Left ventricle myocardium inferior (tissue), 1 donor: ENCODE measurements at regions not wholly inside any gene's neighbourhood (a gene's known extent, or its start where the extent isn't known, plus 50 kb on each side); places are given as distances from the start of the nearest gene placed in this dataset.

Experiments used
- DNase-seq: peaks from one replicate; pipeline ENCODE4 v3.0.0-alpha.2; 2020
- H3K27ac ChIP-seq: fragments of 200-600 bp; replicated peaks from 2 replicates; pipeline ENCODE4 v1.8.0; 2021
- H3K27me3 ChIP-seq: fragments of 200-600 bp; 2 replicates; pipeline ENCODE4 v1.8.0; 2021; ENCODE audit warnings: low read depth
- H3K36me3 ChIP-seq: fragments of 200-600 bp; 2 replicates; pipeline ENCODE4 v1.8.0; 2021
- H3K4me1 ChIP-seq: fragments of 200-600 bp; 2 replicates; pipeline ENCODE4 v1.8.0; 2021
- H3K4me3 ChIP-seq: fragments of 200-600 bp; 2 replicates; pipeline ENCODE4 v1.8.0; 2021; ENCODE audit warnings: mild to moderate bottlenecking, moderate library complexity
- H3K9me3 ChIP-seq: fragments of 200-600 bp; replicated peaks from 2 replicates; pipeline ENCODE4 v1.8.0; 2021
- intact Hi-C: fragments of 100-400 bp; cut with micrococcal nuclease; formaldehyde crosslinking; loops from one replicate; pipeline ENCODE4 v1.11.0; 2022
- TF ChIP-seq, protein P1 (sequence below): fragments of 200-600 bp; IDR thresholded peaks from 2 replicates; pipeline ENCODE4 v1.8.0; 2021; ENCODE audit warnings: antibody characterized with exemption, mild to moderate bottlenecking, borderline replicate concordance
- donor health status: DM: no; HTN: yes; CAD: no; lungs with severe emphysema.

- Histone ChIP-seq H3K36me3 (no peaks in the 10 kb centered on the region), H3K9me3 (no peaks in the 10 kb centered on the region), H3K4me1 (no peaks in the 10 kb centered on the region), H3K4me3 (no peak overlapping the region), H3K27ac (no peak overlapping the region), H3K27me3 (peaks cover 13% of the 10 kb centered on the region)
- TF ChIP-seq, protein P1, sequence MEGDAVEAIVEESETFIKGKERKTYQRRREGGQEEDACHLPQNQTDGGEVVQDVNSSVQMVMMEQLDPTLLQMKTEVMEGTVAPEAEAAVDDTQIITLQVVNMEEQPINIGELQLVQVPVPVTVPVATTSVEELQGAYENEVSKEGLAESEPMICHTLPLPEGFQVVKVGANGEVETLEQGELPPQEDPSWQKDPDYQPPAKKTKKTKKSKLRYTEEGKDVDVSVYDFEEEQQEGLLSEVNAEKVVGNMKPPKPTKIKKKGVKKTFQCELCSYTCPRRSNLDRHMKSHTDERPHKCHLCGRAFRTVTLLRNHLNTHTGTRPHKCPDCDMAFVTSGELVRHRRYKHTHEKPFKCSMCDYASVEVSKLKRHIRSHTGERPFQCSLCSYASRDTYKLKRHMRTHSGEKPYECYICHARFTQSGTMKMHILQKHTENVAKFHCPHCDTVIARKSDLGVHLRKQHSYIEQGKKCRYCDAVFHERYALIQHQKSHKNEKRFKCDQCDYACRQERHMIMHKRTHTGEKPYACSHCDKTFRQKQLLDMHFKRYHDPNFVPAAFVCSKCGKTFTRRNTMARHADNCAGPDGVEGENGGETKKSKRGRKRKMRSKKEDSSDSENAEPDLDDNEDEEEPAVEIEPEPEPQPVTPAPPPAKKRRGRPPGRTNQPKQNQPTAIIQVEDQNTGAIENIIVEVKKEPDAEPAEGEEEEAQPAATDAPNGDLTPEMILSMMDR = no peak
- no peak for DNase-seq
- intact Hi-C loops = no loop called here
Observed at GRCh38 chr15:29379647-29380046, 110.0 kb upstream of the NSMCE3 start.

DNA sequence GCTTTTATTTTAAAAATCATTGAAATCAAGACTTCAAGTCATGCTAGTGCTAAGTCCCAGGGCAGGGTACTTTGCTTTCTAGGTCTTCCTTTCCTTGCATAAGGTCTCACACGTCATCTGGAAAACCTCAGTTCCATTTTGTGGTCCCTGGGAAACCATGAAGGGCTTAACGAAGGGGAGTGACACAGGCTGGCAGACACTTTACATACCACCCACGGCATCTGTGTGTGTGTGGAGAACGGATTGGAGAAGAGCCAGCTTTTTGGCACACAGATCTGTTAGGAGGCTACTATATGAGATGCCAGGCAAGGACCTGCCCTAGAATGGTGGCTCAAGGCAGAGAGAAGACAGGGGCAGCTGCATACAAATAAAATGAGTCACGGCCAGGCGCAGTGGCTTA, 107.5 kb upstream of the NSMCE3 start:
- Histone ChIP-seq H3K9me3 (no peaks in the 10 kb centered on the region), H3K4me1 (no peaks in the 10 kb centered on the region), H3K36me3 (no peaks in the 10 kb centered on the region), H3K27me3 (peaks cover 4% of the 10 kb centered on the region), H3K27ac (no peak overlapping the region), H3K4me3 (no peak overlapping the region)
- intact Hi-C loops = no loop called here
- no peak for DNase-seq
- TF ChIP-seq, protein P1 = no peak

- Histone ChIP-seq H3K27ac (no peak overlapping the region), H3K27me3 (peaks cover under 1% of the 10 kb centered on the region), H3K9me3 (no peaks in the 10 kb centered on the region), H3K4me1 (no peaks in the 10 kb centered on the region), H3K36me3 (no peaks in the 10 kb centered on the region), H3K4me3 (no peak overlapping the region)
- DNase-seq = no peak
- intact Hi-C loops = no loop called here
- TF ChIP-seq, protein P1 = no peak
Observed at GRCh38 chr15:29376590-29376989, 107.0 kb upstream of the NSMCE3 start.

DNA sequence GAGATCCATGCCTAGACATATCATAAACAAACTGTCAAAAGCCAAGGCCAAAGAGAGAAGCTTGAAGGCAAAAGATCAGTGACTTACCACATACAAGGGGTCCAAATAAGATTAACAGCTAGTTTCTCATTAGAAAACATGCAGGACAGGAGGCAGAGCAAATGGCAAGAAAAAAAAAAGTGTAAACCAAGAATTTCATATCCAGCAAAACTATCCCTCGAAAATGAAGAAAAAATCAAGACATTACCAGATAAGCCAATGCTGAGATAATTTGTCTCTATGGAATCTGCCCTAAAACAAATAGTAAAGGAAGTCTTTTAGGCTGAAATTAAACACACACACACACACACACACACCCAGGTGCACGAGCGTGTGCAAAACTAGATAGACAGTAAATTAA, 99.6 kb upstream of the NSMCE3 start:
- Histone ChIP-seq H3K9me3 (peaks cover 23% of the 10 kb centered on the region), H3K4me1 (no peaks in the 10 kb centered on the region), H3K4me3 (no peak overlapping the region), H3K27ac (no peak overlapping the region), H3K27me3 (peaks cover 27% of the 10 kb centered on the region), H3K36me3 (no peaks in the 10 kb centered on the region)
- no peak for DNase-seq
- intact Hi-C loops = no loop called here
- TF ChIP-seq, protein P1 = no peak

DNA sequence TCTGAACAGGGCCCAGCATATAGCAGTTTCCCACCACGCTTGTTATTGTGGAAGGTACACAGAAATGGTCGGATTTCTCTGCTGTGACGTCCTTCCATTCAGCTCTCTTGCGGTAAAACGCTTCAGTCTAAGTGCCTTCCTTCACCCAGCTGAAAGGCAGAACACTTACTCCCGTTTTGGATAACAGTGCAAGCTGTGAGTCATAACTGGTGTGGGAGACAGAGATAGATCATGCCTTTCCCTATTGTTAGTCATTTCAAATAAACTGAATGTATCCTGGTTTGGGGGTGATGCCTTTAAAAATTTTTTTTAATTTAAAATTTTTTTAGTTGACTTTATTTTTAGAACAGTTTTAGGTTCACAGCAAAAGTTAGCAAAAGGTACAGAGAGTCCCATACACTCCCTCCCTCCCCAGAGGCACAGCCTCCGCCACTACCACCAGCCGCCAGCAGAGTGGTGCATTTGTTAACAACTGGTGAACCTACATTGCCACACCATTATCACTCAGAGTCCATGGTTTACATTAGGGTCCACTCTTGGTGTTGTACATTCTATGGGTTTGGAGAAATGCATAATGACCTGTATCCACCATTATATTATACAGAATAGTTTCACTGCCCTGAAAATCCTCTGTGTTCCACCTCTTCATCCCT, 94.9 kb upstream of the NSMCE3 start:
- intact Hi-C loops = no loop called here
- Histone ChIP-seq H3K27me3 (peaks cover 59% of the 10 kb centered on the region), H3K36me3 (no peaks in the 10 kb centered on the region), H3K4me3 (no peak overlapping the region), H3K4me1 (no peaks in the 10 kb centered on the region), H3K9me3 (peaks cover 13% of the 10 kb centered on the region), H3K27ac (no peak overlapping the region)
- no peak for DNase-seq
- TF ChIP-seq, protein P1 = peak; percentile 38

DNA sequence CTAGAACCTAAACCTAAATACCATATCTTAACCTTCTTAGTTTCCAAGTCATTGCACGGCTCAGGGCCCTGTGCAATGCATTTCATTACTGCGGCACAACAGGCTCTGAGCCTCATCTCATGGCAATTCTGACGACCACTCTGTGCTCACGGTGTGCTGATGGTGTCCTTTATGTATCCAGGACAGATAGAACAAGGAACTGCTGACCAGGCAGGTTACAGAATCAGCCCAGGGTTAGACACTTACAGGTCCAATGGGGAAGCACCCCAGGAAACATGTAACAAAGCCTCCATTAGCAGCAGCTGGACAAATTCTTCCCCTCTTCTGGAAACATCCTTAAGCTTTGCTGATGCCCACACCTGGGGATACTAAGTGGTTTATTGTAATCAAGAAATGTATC, 91.9 kb upstream of the NSMCE3 start:
- Histone ChIP-seq H3K36me3 (no peaks in the 10 kb centered on the region), H3K27me3 (peaks cover 65% of the 10 kb centered on the region), H3K4me3 (no peak overlapping the region), H3K9me3 (no peaks in the 10 kb centered on the region), H3K4me1 (no peaks in the 10 kb centered on the region), H3K27ac (no peak overlapping the region)
- no peak for DNase-seq
- TF ChIP-seq, protein P1 = no peak
- intact Hi-C loops = no loop called here
